GM04504 (cell line): ENCODE measurements at regions not wholly inside any gene's neighbourhood (a gene's known extent, or its start where the extent isn't known, plus 50 kb on each side); places are given as distances from the start of the nearest gene placed in this dataset.

ENCODE experiments used
- DNase-seq: peaks from one replicate; pipeline ENCODE4 v3.0.0-alpha.2; 2012; ENCODE audit warnings: low read depth

DNA sequence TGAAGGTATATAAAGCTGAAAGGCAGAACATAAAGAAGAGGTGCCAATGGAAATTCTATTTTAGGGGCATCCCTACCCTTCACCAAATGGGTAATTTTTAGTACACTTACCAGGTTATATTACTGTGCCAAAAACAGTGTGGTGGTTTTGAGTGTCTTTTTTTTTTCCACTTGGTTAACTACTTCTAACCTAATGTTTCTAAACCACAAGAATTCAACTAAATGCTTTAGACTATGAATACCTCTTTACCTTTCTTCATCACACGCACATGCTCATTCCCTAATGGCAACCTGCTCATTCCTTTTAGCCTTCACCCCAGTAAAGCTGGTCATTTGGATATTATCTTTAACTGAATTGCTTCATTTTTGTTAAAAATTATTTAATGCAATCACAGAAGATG lies 215.6 kb downstream of the PIK3R1 start:
- no peak for DNase-seq

- no peak for DNase-seq
These were observed 216.2 kb downstream of the PIK3R1 start for GRCh38 chr5:68431601-68432337.

DNA sequence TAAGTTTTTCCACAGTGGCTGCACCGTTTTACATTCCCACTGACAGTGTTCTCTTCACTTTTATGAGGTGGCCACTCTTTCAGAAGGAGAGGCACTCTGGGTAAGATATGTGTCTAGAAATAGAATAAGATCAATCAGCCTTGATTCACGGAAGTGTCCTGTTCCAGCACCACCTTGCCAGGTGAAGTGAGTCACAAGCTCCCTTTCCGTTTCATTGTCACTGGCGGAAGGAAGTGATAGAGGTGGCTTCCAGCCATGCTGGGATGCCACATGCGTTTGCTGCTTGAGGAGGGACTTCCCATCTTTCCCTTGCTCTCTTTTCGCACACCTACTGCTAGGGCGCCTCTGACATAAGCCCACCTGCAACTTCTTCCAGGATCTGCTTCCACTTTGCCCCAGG lies 217.1 kb downstream of the PIK3R1 start:
- no peak for DNase-seq

DNA sequence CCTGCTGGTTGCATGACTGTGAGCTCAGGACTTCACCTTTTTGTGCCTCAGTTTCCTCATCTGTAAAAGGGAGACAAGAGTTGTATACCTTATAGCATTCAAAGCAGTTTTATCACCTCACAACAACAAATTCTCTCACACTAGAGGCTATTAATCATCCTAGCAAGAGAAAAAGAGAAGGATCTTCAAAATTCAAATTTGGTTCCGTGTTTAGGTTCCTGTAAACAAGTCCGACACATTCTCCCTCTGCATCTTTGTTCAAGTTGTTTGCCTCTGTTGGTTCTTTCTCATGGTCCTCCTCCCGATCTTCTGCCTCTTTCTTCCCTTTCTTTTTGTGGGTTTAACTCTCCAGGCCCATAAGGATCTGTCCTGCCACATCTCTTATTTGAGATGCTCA lies 218.0 kb downstream of the PIK3R1 start:
- DNase-seq, result no peak

DNA sequence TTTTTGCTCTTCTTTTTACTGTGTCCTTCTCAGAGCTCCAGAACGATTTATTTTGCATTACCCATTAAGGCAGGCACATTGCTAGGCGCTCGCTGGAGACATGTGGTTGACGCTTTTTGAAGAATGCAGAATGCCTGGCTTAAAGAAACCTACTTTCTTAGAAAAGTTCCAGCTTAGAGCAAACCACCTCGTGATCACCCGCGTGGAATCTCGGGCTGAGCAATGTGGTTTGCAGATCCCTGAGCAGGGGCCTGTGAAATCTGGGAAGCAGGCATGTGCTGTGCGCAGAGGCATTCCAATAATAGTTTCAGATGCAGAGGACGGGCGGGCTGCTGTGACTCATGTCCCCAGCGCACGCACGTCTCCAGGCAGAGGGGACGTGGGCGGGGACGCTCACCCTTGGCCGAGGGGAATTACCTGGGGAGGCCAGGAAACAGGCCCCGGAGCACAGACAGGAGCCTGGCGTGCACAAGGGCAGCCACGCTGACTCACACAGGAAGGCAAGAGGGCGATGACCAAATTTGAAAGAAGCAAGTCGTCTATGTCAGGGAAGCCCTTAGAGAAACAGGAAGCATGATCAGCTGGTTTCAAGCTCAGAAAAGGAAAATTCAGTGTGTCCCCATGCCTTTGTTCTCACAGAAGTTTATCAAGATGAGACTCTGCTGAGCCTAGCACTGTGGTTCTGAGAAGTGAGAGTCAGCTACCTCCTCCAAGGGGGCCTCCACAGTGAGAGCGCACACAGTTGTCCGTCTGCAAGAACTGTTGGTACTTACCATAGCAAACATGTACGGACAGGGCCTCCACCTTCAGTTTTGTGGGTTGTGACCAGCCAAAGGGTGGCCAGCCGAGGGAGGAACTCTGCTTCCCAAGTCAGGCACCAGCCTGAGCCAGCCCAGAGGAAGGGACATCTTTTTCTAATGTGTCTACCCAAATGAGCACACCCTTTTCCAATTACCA lies 218.6 kb downstream of the PIK3R1 start:
- peak; percentile 98 for DNase-seq

DNA sequence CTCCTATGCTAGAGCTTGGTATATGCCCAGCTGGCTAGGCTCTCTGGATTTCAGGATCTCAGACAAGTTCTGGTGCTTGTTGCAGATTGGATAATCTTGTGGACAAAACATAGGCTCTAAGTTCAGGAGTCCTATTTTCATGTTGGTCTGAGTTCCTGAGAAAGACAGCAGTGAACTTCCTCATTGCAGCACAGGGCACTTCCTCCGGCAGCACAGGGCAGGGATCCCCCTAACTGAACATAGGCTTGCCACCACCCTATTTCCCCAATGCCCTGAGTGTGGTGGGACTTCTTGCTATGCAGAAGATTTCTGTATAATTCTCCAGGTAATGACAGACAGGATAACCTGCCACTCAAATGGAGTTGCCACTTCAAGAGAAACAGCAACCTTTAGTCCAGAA lies 220.1 kb downstream of the PIK3R1 start:
- no peak for DNase-seq

- DNase-seq, result no peak
These were observed 221.3 kb downstream of the PIK3R1 start for GRCh38 chr5:68436686-68437520.

- DNase-seq, result no peak
These were observed 223.3 kb downstream of the PIK3R1 start for GRCh38 chr5:68438876-68439275.

GRCh38 chr5:68440245-68440644 lies 224.7 kb downstream of the PIK3R1 start:
- no peak for DNase-seq

DNA sequence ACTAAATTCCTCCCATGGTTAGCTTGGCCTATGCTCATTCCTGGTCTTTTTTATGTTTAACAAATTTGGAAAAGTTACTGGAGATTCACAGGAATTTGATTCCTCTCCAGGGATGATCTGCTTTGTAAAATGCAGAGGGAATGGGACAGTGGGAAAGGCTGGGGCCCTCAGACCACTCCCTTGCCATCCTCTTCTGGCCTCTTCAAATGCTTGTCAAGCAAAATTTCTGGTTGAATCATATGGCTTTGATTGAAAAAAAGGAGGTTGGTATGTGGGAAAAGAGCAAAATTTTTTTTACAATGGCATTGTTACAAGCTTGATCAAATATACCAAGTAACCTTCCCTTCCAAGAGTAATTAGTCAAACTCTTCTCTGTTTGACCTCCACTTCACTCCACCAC lies 225.1 kb downstream of the PIK3R1 start:
- no peak for DNase-seq

DNA sequence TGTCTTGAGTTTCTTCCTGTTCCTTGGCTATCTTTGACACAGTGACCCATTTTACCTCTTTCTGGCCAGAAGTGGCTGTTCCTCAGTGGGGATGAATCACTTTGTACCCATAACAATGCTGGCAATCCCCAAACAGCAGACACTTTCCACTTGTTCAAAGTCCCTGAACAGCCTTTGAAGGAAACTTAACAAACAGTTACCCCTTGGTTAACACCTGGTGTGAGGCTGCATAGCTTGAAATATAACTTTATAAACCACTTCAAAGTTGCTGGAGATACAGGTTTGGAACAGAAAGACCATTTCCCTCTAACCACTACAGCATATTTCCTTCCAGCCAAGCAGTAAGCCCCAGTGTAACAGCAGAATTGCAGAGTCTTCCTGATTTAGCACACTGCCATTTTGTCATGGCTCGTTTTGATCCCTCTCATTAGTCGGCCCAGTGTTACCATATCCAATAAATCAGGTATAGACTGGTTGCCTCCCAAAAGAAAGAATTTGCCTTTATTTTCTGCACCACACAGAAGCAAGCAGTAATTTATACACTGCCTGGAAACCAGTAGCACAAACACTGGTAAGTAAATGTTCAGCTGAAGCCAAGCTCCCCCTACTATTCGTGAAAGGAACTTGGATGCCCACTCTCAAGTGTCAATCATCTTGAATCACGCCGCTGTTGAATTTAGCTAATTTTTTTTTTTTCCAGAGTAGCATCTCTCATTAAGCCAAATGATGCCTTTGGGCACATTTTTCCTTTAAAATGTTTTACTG lies 225.9 kb downstream of the PIK3R1 start:
- no peak for DNase-seq

DNA sequence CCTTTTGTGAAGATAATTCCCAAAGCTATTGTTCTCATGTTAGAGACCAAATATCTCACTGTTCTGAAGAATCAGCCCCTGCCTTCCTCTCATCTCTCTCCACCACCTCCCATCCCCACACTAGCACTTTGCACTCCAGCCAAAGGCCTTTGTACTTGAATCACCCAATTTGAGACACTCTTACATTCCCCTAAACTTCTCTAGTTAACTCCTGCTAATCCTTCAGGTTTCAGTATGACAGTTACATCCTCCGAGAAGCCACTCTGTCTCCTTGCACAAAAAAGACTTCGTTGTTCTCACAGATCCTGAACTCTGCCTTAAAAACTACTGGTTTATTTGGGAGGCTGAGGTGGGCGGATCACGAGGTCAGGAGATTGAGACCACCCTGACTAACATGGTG lies 227.5 kb downstream of the PIK3R1 start:
- no peak for DNase-seq

DNA sequence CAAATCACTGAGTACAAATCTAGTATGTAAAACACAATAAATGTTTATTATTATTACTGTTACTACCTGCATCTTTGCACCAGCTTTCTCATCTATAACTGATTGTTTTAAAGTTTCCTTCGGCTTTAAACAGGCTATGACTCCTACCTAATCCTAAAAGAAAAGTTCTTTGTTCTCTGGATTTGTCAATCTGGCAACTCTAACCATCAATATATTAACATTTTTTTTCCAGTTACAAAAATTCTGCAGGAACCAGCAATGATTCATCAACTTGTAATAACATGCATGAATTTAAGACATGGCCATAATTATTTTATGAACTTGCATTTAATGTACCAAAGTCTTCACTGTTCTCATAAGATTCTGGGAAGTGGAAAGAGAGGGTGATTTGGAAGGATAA lies 228.5 kb downstream of the PIK3R1 start:
- DNase-seq, result no peak

- no peak for DNase-seq
These were observed 229.3 kb downstream of the PIK3R1 start for GRCh38 chr5:68444833-68445232.

GRCh38 chr5:68445257-68446069 lies 229.9 kb downstream of the PIK3R1 start:
- DNase-seq, result no peak

- DNase-seq, result no peak
These were observed 230.5 kb downstream of the PIK3R1 start for GRCh38 chr5:68446070-68446357.

DNA sequence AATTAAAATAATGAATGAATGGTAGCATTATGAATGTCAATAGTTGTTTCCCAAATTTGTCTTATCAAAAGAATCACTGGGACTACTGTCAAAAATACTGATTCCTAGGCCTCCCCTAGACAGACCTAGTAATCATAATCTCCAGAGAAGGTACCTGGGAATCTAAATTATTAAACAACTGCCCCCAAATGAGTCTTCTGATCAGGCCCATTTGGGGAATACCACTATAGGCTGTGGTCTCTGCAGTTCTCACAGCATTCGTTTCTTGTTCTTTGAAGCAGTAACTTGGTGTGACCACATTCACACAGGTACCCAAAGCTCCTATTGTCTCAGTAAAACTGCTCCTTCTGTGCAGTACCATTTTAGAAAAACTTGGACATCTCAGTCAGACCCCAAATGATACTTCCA lies 230.9 kb downstream of the PIK3R1 start:
- DNase-seq, result no peak

GRCh38 chr5:68447136-68447929 lies 231.8 kb downstream of the PIK3R1 start:
- no peak for DNase-seq

DNA sequence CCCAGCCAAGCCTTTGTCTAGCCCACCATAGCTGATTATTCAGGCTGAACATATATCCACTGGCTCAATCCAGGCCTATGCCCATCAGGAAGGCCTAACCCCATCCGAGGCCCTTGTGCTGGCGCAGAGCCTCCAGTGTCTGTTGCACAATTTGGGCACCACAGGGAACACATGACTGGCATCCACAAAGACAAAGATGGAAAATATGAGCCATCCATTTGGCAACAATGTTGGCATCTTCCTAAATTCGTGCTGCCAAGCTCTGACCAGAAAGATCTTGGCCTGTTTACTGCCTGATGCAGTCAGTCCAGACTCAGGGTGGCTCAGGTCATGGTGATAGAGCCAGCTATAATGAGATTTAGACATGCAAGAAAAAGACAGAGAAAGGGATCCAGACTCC lies 233.8 kb downstream of the PIK3R1 start:
- no peak for DNase-seq

DNA sequence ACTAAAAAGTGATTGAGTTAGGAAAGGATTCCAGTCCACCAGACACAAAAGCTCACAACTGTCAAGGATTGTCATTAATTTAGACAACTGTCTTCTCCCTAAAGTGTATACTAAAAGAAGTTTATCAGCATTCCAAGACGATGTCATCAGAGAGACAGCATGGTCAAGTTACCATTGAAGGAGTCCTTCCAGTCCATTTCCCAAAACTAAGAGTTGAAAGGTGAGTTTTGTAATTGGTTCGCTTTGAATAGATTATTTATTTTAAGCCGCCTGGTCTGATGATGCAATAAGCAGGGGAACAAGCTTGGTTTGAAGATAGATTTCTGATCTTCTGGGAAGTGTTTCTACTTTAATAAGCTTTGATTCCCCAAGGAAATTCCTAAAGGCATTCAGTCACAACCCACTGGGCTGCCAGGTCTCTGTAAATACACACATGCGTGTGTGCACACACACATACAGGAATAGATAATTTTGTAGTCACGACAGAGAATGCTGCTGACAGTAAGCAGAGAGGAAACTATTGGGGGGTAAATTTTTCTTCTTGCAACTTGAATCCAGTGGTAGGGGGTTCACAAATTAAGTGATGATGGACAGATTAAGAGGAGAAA lies 234.8 kb downstream of the PIK3R1 start:
- DNase-seq, result no peak
